SK-N-SH (cell line): ENCODE measurements at regions not wholly inside any gene's neighbourhood (a gene's known extent, or its start where the extent isn't known, plus 50 kb on each side); places are given as distances from the start of the nearest gene placed in this dataset.

Experiments used
- CTCF ChIA-PET: fragments of 300-600, 350-600 bp; formaldehyde crosslinking; extraction: SDS; loops from one replicate; lab custom pipeline; 2021; lab: Yijun Ruan, JAX
- POLR2A ChIA-PET: fragments of 350-600 bp; sonication (Branson Sonifier 250); formaldehyde crosslinking; extraction: SDS; loops from one replicate; lab custom pipeline; 2020; ENCODE audit warnings: antibody characterized with exemption, inconsistent platforms; lab: Yijun Ruan, JAX
- DNase-seq: peaks from one replicate; pipeline ENCODE4 v3.0.0; 2012
- H2AFZ ChIP-seq: fragments of 200-600 bp; sonication (generic); 2 replicates; pipeline ENCODE4 v1.8.1; 2016; ENCODE audit warnings: antibody characterized with exemption, mild to moderate bottlenecking, low read depth
- H3F3A ChIP-seq: fragments of 200-600 bp; sonication (generic); replicated peaks from 2 replicates; pipeline ENCODE3; 2016; ENCODE audit warnings: antibody characterized with exemption, mild to moderate bottlenecking; ENCODE audit not compliant: insufficient read depth
- H3K27ac ChIP-seq, 2 experiments: fragments of 200-500 bp in 1 of 2; fragments of 200-600 bp in 1 of 2; sonication (Bioruptor generic) in 1 of 2; sonication (generic), shearing (Covaris generic) in 1 of 2; 2 replicates each; pipeline versions ENCODE4 v1.5.1 to v1.6.1; 2014 to 2016; ENCODE audit warnings: low read depth in 2 of 2, inconsistent platforms in 1 of 2, low read length in 1 of 2, mild to moderate bottlenecking in 1 of 2, mixed read lengths in 1 of 2
- H3K27me3 ChIP-seq: fragments of 200-600 bp; sonication (generic), shearing (Covaris generic); 2 replicates; pipeline ENCODE4 v1.6.1; 2016; ENCODE audit warnings: mixed run types; ENCODE audit not compliant: insufficient read depth
- H3K36me3 ChIP-seq, 2 experiments: fragments of 200-500 bp in 1 of 2; fragments of 200-600 bp in 1 of 2; sonication (Bioruptor generic) in 1 of 2; sonication (generic) in 1 of 2; replicated peaks in 1 of 2; 2 replicates each; pipeline versions ENCODE3 to v1.5.1; 2014 to 2016; ENCODE audit warnings: low read length in 1 of 2, mild to moderate bottlenecking in 1 of 2; ENCODE audit not compliant: insufficient read depth in 2 of 2, control insufficient read depth in 1 of 2
- H3K4me1 ChIP-seq, 2 experiments: fragments of 200-500 bp in 1 of 2; fragments of 200-600 bp in 1 of 2; sonication (Bioruptor generic) in 1 of 2; sonication (generic), shearing (Covaris generic) in 1 of 2; 2 replicates each; pipeline versions ENCODE4 v1.5.1 to v1.6.1; 2014 to 2016; ENCODE audit warnings: low read depth in 1 of 2, low read length in 1 of 2, mixed run types in 1 of 2; ENCODE audit not compliant: insufficient read depth in 2 of 2, control insufficient read depth in 1 of 2
- H3K4me2 ChIP-seq: fragments of 200-600 bp; sonication (generic), shearing (Covaris generic); 2 replicates; pipeline ENCODE4 v1.6.1; 2017; ENCODE audit warnings: mixed run types
- H3K4me3 ChIP-seq, 2 experiments: fragments of 200-500 bp in 1 of 2; fragments of 200-600 bp in 1 of 2; sonication (Bioruptor generic) in 1 of 2; sonication (generic), shearing (Covaris generic) in 1 of 2; 2 replicates each; pipeline versions ENCODE4 v1.5.1 to v1.8.1; 2014 to 2016; ENCODE audit warnings: low read depth in 2 of 2, inconsistent platforms in 1 of 2, low read length in 1 of 2, mild to moderate bottlenecking in 1 of 2, mixed read lengths in 1 of 2, moderate library complexity in 1 of 2
- H3K79me2 ChIP-seq: fragments of 200-600 bp; sonication (generic); 2 replicates; pipeline ENCODE4 v1.8.1; 2017; ENCODE audit warnings: mild to moderate bottlenecking; ENCODE audit not compliant: insufficient read depth
- H3K9ac ChIP-seq: fragments of 200-600 bp; sonication (generic); 2 replicates; pipeline ENCODE4 v1.6.1; 2017; ENCODE audit warnings: mixed run types
- H3K9me2 ChIP-seq: fragments of 200-600 bp; sonication (generic); 2 replicates; pipeline ENCODE4 v1.6.1; 2017; ENCODE audit warnings: mixed run types
- H3K9me3 ChIP-seq: fragments of 200-600 bp; sonication (generic); 2 replicates; pipeline ENCODE4 v1.6.1; 2017; ENCODE audit warnings: mixed run types, mild to moderate bottlenecking, moderate library complexity
- H4K20me1 ChIP-seq: fragments of 200-600 bp; sonication (generic); 2 replicates; pipeline ENCODE4 v1.6.1; 2017; ENCODE audit warnings: mild to moderate bottlenecking, mixed run types; ENCODE audit not compliant: insufficient read depth
- CHD2 ChIP-seq: fragments of 150-350 bp; IDR thresholded peaks from 2 replicates; pipeline ENCODE4 v1.6.1; 2018; ENCODE audit warnings: low read length; ENCODE audit not compliant: partially characterized antibody
- ELF1 ChIP-seq: IDR thresholded peaks from 2 replicates; pipeline ENCODE4 v1.4.0; 2012
- EZH2phosphoT487 ChIP-seq: fragments of 200-600 bp; sonication (generic); IDR thresholded peaks from 2 replicates; pipeline ENCODE4 v1.6.1; 2017; ENCODE audit warnings: low read depth, mixed run types, mild to moderate bottlenecking, antibody characterized with exemption, moderate library complexity, borderline replicate concordance
- FOXJ3 ChIP-seq: sonication (generic); formaldehyde crosslinking; IDR thresholded peaks from 2 replicates; pipeline ENCODE4 v1.5.1; 2020; ENCODE audit warnings: mild to moderate bottlenecking, missing genetic modification reagents
- FOXM1 ChIP-seq: IDR thresholded peaks from 2 replicates; pipeline ENCODE4 v1.4.0; 2012; ENCODE audit warnings: low read depth, mild to moderate bottlenecking
- MEF2A ChIP-seq: IDR thresholded peaks from 2 replicates; pipeline ENCODE4 v1.4.0; 2012; ENCODE audit warnings: low read depth, borderline replicate concordance
- RAD21 ChIP-seq: IDR thresholded peaks from 2 replicates; pipeline ENCODE4 v1.6.1; 2012; ENCODE audit warnings: mild to moderate bottlenecking, low read length
- RXRA ChIP-seq: IDR thresholded peaks from 2 replicates; pipeline ENCODE4 v1.4.0; 2012; ENCODE audit warnings: low read depth, mild to moderate bottlenecking, borderline replicate concordance
- TCF12 ChIP-seq: IDR thresholded peaks from 2 replicates; pipeline ENCODE4 v1.4.0; 2012
- YY1 ChIP-seq: IDR thresholded peaks from 2 replicates; pipeline ENCODE4 v1.4.0; 2012; ENCODE audit warnings: low read depth, mild to moderate bottlenecking
- WGBS: methylation state at CpG from one replicate; pipeline ENCODE4 v1.1.6; 2017; ENCODE audit warnings: low lambda C conversion rate; 5-methylcytosine and 5-hydroxymethylcytosine counted together
- TF ChIP-seq, protein P1 (sequence below): fragments of 200-600 bp; sonication (generic); IDR thresholded peaks from 2 replicates; pipeline ENCODE4 v1.6.1; 2017; ENCODE audit warnings: antibody characterized with exemption, mild to moderate bottlenecking, moderate library complexity
- TF ChIP-seq, protein P2 (sequence below): IDR thresholded peaks from 2 replicates; pipeline ENCODE4 v1.4.0; 2012; ENCODE audit warnings: low read depth
- TF ChIP-seq, protein P3 (sequence below): fragments of 150-350 bp; IDR thresholded peaks from 2 replicates; pipeline ENCODE4 v1.6.1; 2016; ENCODE audit warnings: mild to moderate bottlenecking, low read depth, low read length

DNA sequence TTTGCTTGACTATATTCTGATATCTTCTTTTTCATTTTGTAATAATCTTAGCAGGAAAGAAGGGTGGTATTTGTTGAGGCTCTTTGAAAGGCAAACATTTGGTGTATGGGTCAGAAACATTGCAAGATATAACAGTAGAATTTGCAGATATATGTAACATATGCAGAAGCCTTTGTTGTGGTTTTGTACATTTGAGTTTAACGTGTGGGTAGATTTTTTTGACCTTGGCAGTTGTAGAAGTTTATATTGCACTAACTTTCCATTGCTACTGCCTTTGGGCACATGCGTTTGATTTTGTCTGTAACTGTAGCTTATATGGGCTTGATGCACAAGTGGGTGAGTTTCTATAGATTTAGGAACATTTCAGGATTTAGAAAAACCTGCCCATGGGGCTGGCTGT lies 78.5 kb upstream of the SPRY2 start (continued):
- TF ChIP-seq FOXM1, result no peak

DNA sequence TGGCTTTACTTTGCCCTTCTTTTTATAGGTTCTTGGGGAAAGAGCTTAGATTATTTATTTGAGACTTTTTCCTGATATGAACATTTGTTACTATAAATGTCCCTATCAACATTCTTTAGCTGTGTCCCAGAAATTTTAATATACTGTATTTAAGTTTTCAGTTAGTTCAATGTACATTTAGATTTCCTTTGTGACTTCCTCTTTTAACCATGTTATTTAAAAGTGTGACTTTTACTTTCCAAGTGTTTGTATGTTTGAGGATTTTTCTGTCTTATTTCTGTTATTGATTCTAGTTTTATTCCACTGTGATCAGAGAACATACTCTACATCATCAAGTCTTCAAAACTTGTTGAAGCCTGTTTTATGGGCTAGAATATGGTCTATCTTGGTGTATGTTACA lies 72.7 kb upstream of the SPRY2 start:
- no peak overlapping the region for H3K9ac ChIP-seq
- H2AFZ ChIP-seq, result no peak overlapping the region
- no peaks in the 10 kb centered on the region for H3F3A ChIP-seq
- CTCF ChIA-PET, result no interaction called here
- no peaks in the 10 kb centered on the region for H3K27me3 ChIP-seq
- POLR2A ChIA-PET, result no interaction called here
- no peaks in the 10 kb centered on the region for H3K9me3 ChIP-seq
- no peak for TF ChIP-seq EZH2phosphoT487
- TF ChIP-seq TCF12, result no peak
- no peak for TF ChIP-seq ELF1
- TF ChIP-seq MEF2A, result no peak
- TF ChIP-seq YY1, result no peak
- TF ChIP-seq, all 33 proteins: peak for 0
- Histone ChIP-seq H3K4me2 (no peak overlapping the region), H3K9me2 (no peaks in the 10 kb centered on the region), H3K4me1 (no peaks in the 10 kb centered on the region; a peak in 1 of 4 replicates), H4K20me1 (no peaks in the 10 kb centered on the region), H3K4me3 (no peak overlapping the region), H3K36me3 (no peaks in the 10 kb centered on the region), H3K79me2 (no peaks in the 10 kb centered on the region), H3K27ac (no peak overlapping the region)
- DNase-seq, result no peak

DNA sequence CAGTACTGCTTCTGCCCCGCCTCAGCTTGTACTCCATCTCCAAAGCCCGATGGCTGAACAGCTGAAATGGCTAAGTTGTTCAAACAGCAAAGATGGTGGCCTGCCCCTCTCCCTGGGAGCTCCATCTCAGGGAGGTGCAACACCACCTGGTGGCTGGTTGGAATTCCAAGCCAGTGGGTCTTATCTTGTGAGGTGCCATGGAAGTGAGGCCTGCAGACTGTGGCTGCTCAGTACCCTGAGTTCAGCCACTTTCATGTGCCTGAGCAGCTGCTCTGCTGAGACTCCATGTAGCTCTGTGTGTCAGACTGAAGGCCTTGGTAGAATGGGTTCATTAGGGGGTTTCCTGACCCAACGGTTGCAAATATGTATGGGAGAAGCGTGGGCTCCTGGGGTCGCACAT lies 67.3 kb upstream of the SPRY2 start:
- Histone ChIP-seq H3K4me1 (no peaks in the 10 kb centered on the region; a peak in 1 of 4 replicates), H3K9me3 (0 out of 2 replicates have a peak, but pooled peaks cover 5% of the 10 kb centered on the region), H3K27me3 (no peaks in the 10 kb centered on the region), H4K20me1 (no peaks in the 10 kb centered on the region), H3K4me2 (no peak overlapping the region), H3K79me2 (no peaks in the 10 kb centered on the region), H2AFZ (no peak overlapping the region), H3K9ac (no peak overlapping the region), H3F3A (no peaks in the 10 kb centered on the region), H3K9me2 (no peaks in the 10 kb centered on the region), H3K27ac (no peak overlapping the region), H3K4me3 (no peak overlapping the region), H3K36me3 (no peaks in the 10 kb centered on the region)
- POLR2A ChIA-PET, result no interaction called here
- WGBS, result 89% methylated on average over 5 of the region's 5 CpGs
- no peak for DNase-seq
- CTCF ChIA-PET, result interaction anchor here (1.4 kb wide), 1 partner anchor 125 kb away, joined by 4 read pairs; no protein-coding TSS in a partner anchor
- TF ChIP-seq, protein P1, sequence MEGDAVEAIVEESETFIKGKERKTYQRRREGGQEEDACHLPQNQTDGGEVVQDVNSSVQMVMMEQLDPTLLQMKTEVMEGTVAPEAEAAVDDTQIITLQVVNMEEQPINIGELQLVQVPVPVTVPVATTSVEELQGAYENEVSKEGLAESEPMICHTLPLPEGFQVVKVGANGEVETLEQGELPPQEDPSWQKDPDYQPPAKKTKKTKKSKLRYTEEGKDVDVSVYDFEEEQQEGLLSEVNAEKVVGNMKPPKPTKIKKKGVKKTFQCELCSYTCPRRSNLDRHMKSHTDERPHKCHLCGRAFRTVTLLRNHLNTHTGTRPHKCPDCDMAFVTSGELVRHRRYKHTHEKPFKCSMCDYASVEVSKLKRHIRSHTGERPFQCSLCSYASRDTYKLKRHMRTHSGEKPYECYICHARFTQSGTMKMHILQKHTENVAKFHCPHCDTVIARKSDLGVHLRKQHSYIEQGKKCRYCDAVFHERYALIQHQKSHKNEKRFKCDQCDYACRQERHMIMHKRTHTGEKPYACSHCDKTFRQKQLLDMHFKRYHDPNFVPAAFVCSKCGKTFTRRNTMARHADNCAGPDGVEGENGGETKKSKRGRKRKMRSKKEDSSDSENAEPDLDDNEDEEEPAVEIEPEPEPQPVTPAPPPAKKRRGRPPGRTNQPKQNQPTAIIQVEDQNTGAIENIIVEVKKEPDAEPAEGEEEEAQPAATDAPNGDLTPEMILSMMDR, result 0 out of 2 replicates have a peak, but pooled peaks have one; percentile 17
- no peak for TF ChIP-seq RXRA

DNA sequence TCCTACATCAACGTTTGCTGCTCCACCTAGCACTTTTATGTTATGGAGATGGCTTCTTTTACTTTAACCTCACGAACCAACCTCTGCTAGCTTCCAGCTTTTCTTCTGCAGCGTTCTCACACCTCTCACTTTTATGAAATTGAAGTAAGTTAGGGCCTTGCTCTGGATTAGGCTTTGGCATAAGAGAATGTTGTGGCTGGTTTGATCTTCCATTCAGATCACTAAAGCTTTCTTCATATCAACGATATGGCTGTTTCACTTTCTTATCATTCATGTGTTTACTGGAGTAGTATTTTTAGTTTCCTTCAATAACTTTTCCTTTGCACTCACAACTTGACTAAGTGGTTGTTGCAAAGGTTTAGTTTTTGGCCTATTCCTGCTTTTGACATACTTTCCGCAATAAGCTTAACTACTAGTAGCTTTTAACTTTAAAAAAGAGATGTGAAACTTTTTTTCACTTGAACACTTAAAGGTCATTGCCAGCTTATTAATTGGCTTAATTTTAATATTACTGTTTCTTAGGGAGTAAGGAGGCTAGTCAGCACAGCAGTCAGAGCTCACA lies 60.0 kb upstream of the SPRY2 start:
- Histone ChIP-seq H3K27me3 (no peaks in the 10 kb centered on the region), H4K20me1 (no peaks in the 10 kb centered on the region), H3K36me3 (no peaks in the 10 kb centered on the region), H3K4me3 (no peak overlapping the region), H2AFZ (no peak overlapping the region), H3K9me2 (no peaks in the 10 kb centered on the region), H3K9ac (no peak overlapping the region), H3K4me1 (no peaks in the 10 kb centered on the region; a peak in 1 of 4 replicates), H3K79me2 (no peaks in the 10 kb centered on the region), H3K4me2 (no peak overlapping the region), H3F3A (no peaks in the 10 kb centered on the region), H3K9me3 (0 out of 2 replicates have a peak, but pooled peaks cover 5% of the 10 kb centered on the region), H3K27ac (no peak overlapping the region)
- no peak for DNase-seq
- WGBS, result 70% methylated on average over 5 of the region's 5 CpGs
- ChIA-PET POLR2A (no interaction called here), CTCF (no interaction called here)
- TF ChIP-seq CHD2 (no peak), RAD21 (no peak), FOXJ3 (CRISPR knock-in tag) (no peak)
- TF ChIP-seq, protein P2, sequence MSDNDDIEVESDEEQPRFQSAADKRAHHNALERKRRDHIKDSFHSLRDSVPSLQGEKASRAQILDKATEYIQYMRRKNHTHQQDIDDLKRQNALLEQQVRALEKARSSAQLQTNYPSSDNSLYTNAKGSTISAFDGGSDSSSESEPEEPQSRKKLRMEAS, result no peak
- TF ChIP-seq, protein P3, sequence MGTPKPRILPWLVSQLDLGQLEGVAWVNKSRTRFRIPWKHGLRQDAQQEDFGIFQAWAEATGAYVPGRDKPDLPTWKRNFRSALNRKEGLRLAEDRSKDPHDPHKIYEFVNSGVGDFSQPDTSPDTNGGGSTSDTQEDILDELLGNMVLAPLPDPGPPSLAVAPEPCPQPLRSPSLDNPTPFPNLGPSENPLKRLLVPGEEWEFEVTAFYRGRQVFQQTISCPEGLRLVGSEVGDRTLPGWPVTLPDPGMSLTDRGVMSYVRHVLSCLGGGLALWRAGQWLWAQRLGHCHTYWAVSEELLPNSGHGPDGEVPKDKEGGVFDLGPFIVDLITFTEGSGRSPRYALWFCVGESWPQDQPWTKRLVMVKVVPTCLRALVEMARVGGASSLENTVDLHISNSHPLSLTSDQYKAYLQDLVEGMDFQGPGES, result no peak
